Skeletal muscle cell (primary cell): ENCODE measurements at regions not wholly inside any gene's neighbourhood (a gene's known extent, or its start where the extent isn't known, plus 50 kb on each side); places are given as distances from the start of the nearest gene placed in this dataset.
"Not testable (repeated sequence)": the region's sequence is repeated elsewhere in the genome, so short reads cannot be mapped to it uniquely, and the experiment has no call there.

Experiments used
- DNase-seq: peaks from one replicate; pipeline ENCODE4 v3.0.0-alpha.2; 2010; ENCODE audit warnings: low read depth
- H3K4me3 ChIP-seq: 2 replicates; pipeline ENCODE4 v1.5.1; 2011; ENCODE audit warnings: low read depth, mild to moderate bottlenecking, control low read depth, low read length, moderate library complexity

- H3K4me3 ChIP-seq = no peak overlapping the region
- DNase-seq = no peak
Observed at GRCh38 chr15:59797756-59798604, 108.9 kb upstream of the BNIP2 start.

GRCh38 chr15:59794229-59794886 lies 105.2 kb upstream of the BNIP2 start:
- H3K4me3 ChIP-seq = no peak overlapping the region
- DNase-seq = no peak

GRCh38 chr15:59792359-59792758 lies 103.2 kb upstream of the BNIP2 start:
- no peak overlapping the region for H3K4me3 ChIP-seq
- DNase-seq = no peak

- H3K4me3 ChIP-seq = no peak overlapping the region
- DNase-seq = no peak
Observed at GRCh38 chr15:59791755-59792154, 102.6 kb upstream of the BNIP2 start.

- no peak for DNase-seq
- no peak overlapping the region for H3K4me3 ChIP-seq
Observed at GRCh38 chr15:59791079-59791478, 102.0 kb upstream of the BNIP2 start.

GRCh38 chr15:59786466-59786865 lies 97.3 kb upstream of the BNIP2 start:
- DNase-seq, H3K4me3 ChIP-seq: not testable (repeated sequence)

GRCh38 chr15:59785981-59786380 lies 96.9 kb upstream of the BNIP2 start:
- not testable (repeated sequence) for H3K4me3 ChIP-seq, DNase-seq

GRCh38 chr15:59783774-59784520 lies 94.8 kb upstream of the BNIP2 start:
- H3K4me3 ChIP-seq, DNase-seq: not testable (repeated sequence)

GRCh38 chr15:59779110-59779509 lies 90.0 kb upstream of the BNIP2 start:
- no peak overlapping the region for H3K4me3 ChIP-seq
- DNase-seq = no peak

GRCh38 chr15:59764775-59765174 lies 75.7 kb upstream of the BNIP2 start:
- H3K4me3 ChIP-seq = no peak overlapping the region
- DNase-seq = no peak

GRCh38 chr15:59762558-59762957 lies 73.4 kb upstream of the BNIP2 start:
- no peak overlapping the region for H3K4me3 ChIP-seq
- DNase-seq = no peak

GRCh38 chr15:59760256-59760655 lies 71.1 kb upstream of the BNIP2 start:
- not testable (repeated sequence) for DNase-seq, H3K4me3 ChIP-seq

- no peak overlapping the region for H3K4me3 ChIP-seq
- no peak for DNase-seq
Observed at GRCh38 chr15:59751552-59752413, 62.7 kb upstream of the BNIP2 start.

GRCh38 chr15:59746777-59747176 lies 57.7 kb upstream of the BNIP2 start:
- DNase-seq = no peak
- no peak overlapping the region for H3K4me3 ChIP-seq

- H3K4me3 ChIP-seq = no peak overlapping the region
- no peak for DNase-seq
Observed at GRCh38 chr15:59741274-59741906, 52.3 kb upstream of the BNIP2 start.

- no peak for DNase-seq
- no peak overlapping the region for H3K4me3 ChIP-seq
Observed at GRCh38 chr15:59739557-59740186, 50.6 kb upstream of the BNIP2 start.
